OCI-LY3 (cell line): ENCODE measurements at regions not wholly inside any gene's neighbourhood (a gene's known extent, or its start where the extent isn't known, plus 50 kb on each side); places are given as distances from the start of the nearest gene placed in this dataset.

ENCODE experiments used
- H2AFZ ChIP-seq: fragments of 200-600, 300-600 bp; shearing (Covaris generic); 2 replicates; pipeline ENCODE4 v1.6.0; 2014; ENCODE audit warnings: antibody characterized with exemption, low read depth, low read length
- H3K27ac ChIP-seq: fragments of 200-600, 300-600 bp; sonication (generic); 2 replicates; pipeline ENCODE4 v1.5.1; 2014; ENCODE audit warnings: mild to moderate bottlenecking, low read length, moderate library complexity, mixed read lengths
- H3K27me3 ChIP-seq: fragments of 200-600, 300-600 bp; sonication (generic); 2 replicates; pipeline ENCODE4 v1.6.1; 2014; ENCODE audit warnings: low read depth, low read length, mixed read lengths
- H3K36me3 ChIP-seq: fragments of 200-600, 300-600 bp; sonication (generic); replicated peaks from 2 replicates; pipeline ENCODE3; 2014; ENCODE audit warnings: low read depth, low read length, mixed read lengths
- H3K4me1 ChIP-seq: fragments of 300-600, 200-600 bp; sonication (generic); 2 replicates; pipeline ENCODE4 v1.6.1; 2014; ENCODE audit warnings: low read length, mixed read lengths
- H3K4me2 ChIP-seq: fragments of 200-600, 300-600 bp; sonication (generic); 2 replicates; pipeline ENCODE4 v1.6.1; 2014; ENCODE audit warnings: low read length, mixed read lengths
- H3K4me3 ChIP-seq: fragments of 300-600, 200-600 bp; sonication (generic); 2 replicates; pipeline ENCODE4 v1.5.1; 2014; ENCODE audit warnings: antibody characterized with exemption, mild to moderate bottlenecking, low read length, moderate library complexity
- H3K79me2 ChIP-seq: fragments of 300-600, 200-600 bp; shearing (Covaris generic); 2 replicates; pipeline ENCODE4 v1.6.1; 2014; ENCODE audit warnings: mild to moderate bottlenecking, low read length, mixed read lengths
- H3K9ac ChIP-seq: fragments of 300-600, 200-600 bp; shearing (Covaris generic); 2 replicates; pipeline ENCODE4 v1.6.0; 2014; ENCODE audit warnings: mild to moderate bottlenecking, low read length, moderate library complexity
- H3K9me3 ChIP-seq: fragments of 200-600, 300-600 bp; shearing (Covaris generic); 2 replicates; pipeline ENCODE4 v1.6.1; 2014; ENCODE audit warnings: low read length, mixed read lengths; ENCODE audit not compliant: insufficient read depth
- H4K20me1 ChIP-seq: fragments of 200-600, 300-600 bp; sonication (generic); 2 replicates; pipeline ENCODE4 v1.6.1; 2016; ENCODE audit warnings: low read length, mixed read lengths; ENCODE audit not compliant: insufficient read depth
- CTCF ChIP-seq: fragments of 200-600, 300-600 bp; sonication (generic); IDR thresholded peaks from 2 replicates; pipeline ENCODE4 v1.5.1; 2014; ENCODE audit warnings: antibody characterized with exemption, low read length, low read depth
- EZH2phosphoT487 ChIP-seq: fragments of 200-600 bp; shearing (Covaris generic); IDR thresholded peaks from 2 replicates; pipeline ENCODE4 v1.6.1; 2018; ENCODE audit warnings: antibody characterized with exemption, mixed run types, low read depth

DNA sequence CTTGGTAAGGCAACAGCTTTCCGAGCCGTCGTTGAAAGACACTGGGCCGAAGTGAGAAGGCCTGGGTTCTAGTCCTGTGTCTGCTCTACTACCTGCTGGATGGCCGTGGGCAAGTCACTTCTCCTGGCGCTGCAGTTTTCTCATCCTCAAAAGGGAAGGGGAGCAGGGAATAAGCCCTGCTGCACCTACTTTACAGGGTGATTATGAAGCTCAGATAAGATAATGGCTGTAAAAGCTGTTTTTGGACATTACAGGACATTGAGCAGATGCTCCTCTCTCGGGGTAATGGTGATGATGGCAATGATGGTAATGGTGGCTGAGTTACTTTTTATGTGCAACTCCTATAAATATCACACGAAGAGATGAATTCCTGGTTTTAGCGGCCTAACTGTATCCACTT is 152.6 kb downstream of the FAM43A start:
- Histone ChIP-seq H3K27me3 (peaks cover 9% of the 10 kb centered on the region), H3K36me3 (no peaks in the 10 kb centered on the region), H3K9me3 (no peaks in the 10 kb centered on the region), H4K20me1 (no peaks in the 10 kb centered on the region), H3K4me2 (no peak overlapping the region), H3K4me3 (no peak overlapping the region), H3K79me2 (no peaks in the 10 kb centered on the region), H2AFZ (no peak overlapping the region), H3K9ac (no peak overlapping the region), H3K4me1 (no peaks in the 10 kb centered on the region), H3K27ac (no peak overlapping the region)
- TF ChIP-seq CTCF, result no peak
- no peak for TF ChIP-seq EZH2phosphoT487

DNA sequence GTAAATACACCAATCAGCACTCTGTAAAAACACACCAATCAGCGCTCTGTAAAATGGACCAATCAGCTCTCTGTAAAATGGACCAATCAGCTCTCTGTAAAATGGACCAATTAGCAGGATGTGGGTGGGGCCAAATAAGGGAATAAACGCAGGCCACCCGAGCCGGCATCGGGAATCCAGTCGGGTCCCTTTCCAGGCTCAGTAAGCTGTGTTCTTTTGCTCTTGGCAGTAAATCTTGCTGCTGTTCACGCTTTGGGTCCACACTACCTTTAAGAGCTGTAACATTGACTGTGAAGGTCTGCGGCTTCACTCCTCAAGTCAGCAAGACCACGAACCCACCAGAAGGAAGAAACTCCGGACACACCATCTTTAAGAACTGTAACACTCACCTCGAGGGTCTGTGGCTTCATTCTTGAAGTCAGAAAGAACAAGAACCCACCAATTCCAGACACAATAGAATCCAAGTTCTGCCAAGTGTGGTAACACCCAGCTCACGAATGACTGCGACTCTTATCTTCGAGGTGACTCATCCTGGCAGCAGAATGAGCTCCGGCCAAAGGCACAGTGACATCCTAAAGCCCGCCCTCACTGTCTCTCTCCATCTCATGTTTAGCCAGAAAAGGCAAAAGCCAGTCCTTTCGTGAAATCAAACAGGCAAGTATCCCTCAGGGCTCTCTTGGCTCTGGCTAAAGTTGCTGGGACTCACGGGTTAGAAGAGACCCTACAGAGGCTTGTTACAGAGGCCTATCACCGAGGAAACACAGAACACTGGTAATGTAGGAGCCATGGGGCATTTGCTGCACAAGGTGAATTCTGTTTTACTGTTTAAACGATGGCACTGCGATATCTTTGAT is 155.2 kb downstream of the FAM43A start:
- H3K36me3 ChIP-seq, result no peaks in the 10 kb centered on the region
- H3K27ac ChIP-seq, result no peak overlapping the region
- H3K4me2 ChIP-seq, result no peak overlapping the region

DNA sequence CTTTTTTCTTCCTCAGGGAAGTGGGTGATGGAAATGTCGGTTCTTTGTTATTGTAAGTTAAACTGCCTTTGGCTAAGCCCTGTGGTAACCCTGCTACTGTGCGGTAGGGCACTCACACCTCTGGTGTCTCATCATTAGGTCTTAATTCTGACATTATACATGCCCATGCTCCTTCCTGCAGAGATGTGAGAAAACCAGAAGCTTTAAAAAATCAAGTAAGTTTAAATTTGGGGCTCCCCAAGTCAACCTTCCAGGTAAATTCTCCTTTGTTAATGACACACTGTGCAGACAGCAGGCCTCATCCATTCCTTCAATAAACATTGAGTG is 155.8 kb downstream of the FAM43A start:
- Histone ChIP-seq H3K9ac (no peak overlapping the region), H2AFZ (no peak overlapping the region), H3K9me3 (no peaks in the 10 kb centered on the region), H3K27ac (no peak overlapping the region), H3K27me3 (peaks cover 9% of the 10 kb centered on the region), H3K4me3 (no peak overlapping the region), H3K79me2 (no peaks in the 10 kb centered on the region), H3K4me1 (no peaks in the 10 kb centered on the region), H4K20me1 (no peaks in the 10 kb centered on the region), H3K36me3 (no peaks in the 10 kb centered on the region), H3K4me2 (no peak overlapping the region)
- no peak for TF ChIP-seq EZH2phosphoT487
- no peak for TF ChIP-seq CTCF

More for the DNA sequence above, 155.2 kb downstream of the FAM43A start:
- peaks cover 9% of the 10 kb centered on the region for H3K27me3 ChIP-seq
- H3K9ac ChIP-seq, result no peak overlapping the region
- no peak overlapping the region for H2AFZ ChIP-seq
- no peak overlapping the region for H3K4me3 ChIP-seq
- H4K20me1 ChIP-seq, result no peaks in the 10 kb centered on the region
- no peak for TF ChIP-seq EZH2phosphoT487
- TF ChIP-seq CTCF, result no peak
- H3K4me1 ChIP-seq, result no peaks in the 10 kb centered on the region
- H3K9me3 ChIP-seq, result no peaks in the 10 kb centered on the region
- no peaks in the 10 kb centered on the region for H3K79me2 ChIP-seq

DNA sequence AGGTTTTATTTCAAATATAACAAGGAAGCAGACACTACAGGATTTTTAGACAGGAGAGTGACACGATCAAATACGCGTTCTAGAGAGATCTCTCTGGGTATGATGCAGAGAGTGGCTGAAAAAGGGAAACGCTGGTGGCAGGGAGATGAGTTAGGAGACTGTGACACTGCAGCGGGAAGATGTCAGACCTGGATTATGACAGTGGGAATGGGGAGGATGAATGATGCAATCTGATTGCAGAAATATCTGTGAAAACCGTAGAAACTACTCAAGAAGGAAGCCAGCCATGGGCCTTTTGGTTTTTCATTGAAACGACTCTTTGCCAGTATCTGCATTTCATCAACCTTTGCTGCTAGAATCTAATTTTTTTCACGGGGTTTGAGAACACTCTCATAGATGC is 157.9 kb downstream of the FAM43A start:
- Histone ChIP-seq H3K27me3 (peaks cover 9% of the 10 kb centered on the region), H4K20me1 (no peaks in the 10 kb centered on the region), H3K4me3 (no peak overlapping the region), H3K9ac (no peak overlapping the region), H3K9me3 (no peaks in the 10 kb centered on the region), H3K36me3 (no peaks in the 10 kb centered on the region), H2AFZ (no peak overlapping the region), H3K27ac (no peak overlapping the region), H3K4me1 (no peaks in the 10 kb centered on the region), H3K79me2 (no peaks in the 10 kb centered on the region), H3K4me2 (no peak overlapping the region)
- TF ChIP-seq EZH2phosphoT487 (no peak), CTCF (no peak)
